ENCODE measurements at regions not wholly inside any gene's neighbourhood (a gene's known extent, or its start where the extent isn't known, plus 50 kb on each side); places are given as distances from the start of the nearest gene placed in this dataset.

GRCh38 chr16:74224828-74225612 is 71.6 kb upstream of the PSMD7 start:
- DNase-seq (ENCODE audit: low spot score) = no peak
- H2AFZ ChIP-seq = no peak overlapping the region
- H3K9me3 ChIP-seq (ENCODE audit: low read depth) = no peaks in the 10 kb centered on the region
- H4K20me1 ChIP-seq (ENCODE audit: insufficient read depth, poor library complexity, severe bottlenecking) = no peaks in the 10 kb centered on the region
- no peak overlapping the region for H3K4me3 ChIP-seq
- 55% methylated on average over 10 of the region's 10 CpGs for WGBS (ENCODE audit: low lambda C conversion rate, missing lambda C conversion rate)
- no peak overlapping the region for H3K4me2 ChIP-seq
- H3K27me3 ChIP-seq = no peaks in the 10 kb centered on the region
- H3K4me1 ChIP-seq (ENCODE audit: insufficient read depth) = no peaks in the 10 kb centered on the region
- no peaks in the 10 kb centered on the region for H3K79me2 ChIP-seq
- no peaks in the 10 kb centered on the region for H3K36me3 ChIP-seq (replicated peaks; ENCODE audit: insufficient read depth, low read depth)
- no peak overlapping the region for H3K27ac ChIP-seq
- no peaks in the 10 kb centered on the region for H3K9me2 ChIP-seq (replicated peaks; ENCODE audit: insufficient read depth)
- TF ChIP-seq EZH2 (IDR thresholded peaks at IDR 0.05; ENCODE audit: borderline replicate concordance) (no peak), EZH2phosphoT487 (IDR thresholded peaks at IDR 0.05; ENCODE audit: low read depth, severe bottlenecking, unreplicated experiment) (no peak)
- TF ChIP-seq, protein P1, sequence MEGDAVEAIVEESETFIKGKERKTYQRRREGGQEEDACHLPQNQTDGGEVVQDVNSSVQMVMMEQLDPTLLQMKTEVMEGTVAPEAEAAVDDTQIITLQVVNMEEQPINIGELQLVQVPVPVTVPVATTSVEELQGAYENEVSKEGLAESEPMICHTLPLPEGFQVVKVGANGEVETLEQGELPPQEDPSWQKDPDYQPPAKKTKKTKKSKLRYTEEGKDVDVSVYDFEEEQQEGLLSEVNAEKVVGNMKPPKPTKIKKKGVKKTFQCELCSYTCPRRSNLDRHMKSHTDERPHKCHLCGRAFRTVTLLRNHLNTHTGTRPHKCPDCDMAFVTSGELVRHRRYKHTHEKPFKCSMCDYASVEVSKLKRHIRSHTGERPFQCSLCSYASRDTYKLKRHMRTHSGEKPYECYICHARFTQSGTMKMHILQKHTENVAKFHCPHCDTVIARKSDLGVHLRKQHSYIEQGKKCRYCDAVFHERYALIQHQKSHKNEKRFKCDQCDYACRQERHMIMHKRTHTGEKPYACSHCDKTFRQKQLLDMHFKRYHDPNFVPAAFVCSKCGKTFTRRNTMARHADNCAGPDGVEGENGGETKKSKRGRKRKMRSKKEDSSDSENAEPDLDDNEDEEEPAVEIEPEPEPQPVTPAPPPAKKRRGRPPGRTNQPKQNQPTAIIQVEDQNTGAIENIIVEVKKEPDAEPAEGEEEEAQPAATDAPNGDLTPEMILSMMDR (IDR thresholded peaks at IDR 0.05; ENCODE audit: poor library complexity) = no peak

- H3K79me2 ChIP-seq = no peaks in the 10 kb centered on the region
- TF ChIP-seq, protein P1 (IDR thresholded peaks at IDR 0.05; ENCODE audit: poor library complexity) = no peak
- no peak for TF ChIP-seq EZH2 (IDR thresholded peaks at IDR 0.05; ENCODE audit: borderline replicate concordance)
- no peak for TF ChIP-seq EZH2phosphoT487 (IDR thresholded peaks at IDR 0.05; ENCODE audit: low read depth, severe bottlenecking, unreplicated experiment)
- WGBS (ENCODE audit: low lambda C conversion rate, missing lambda C conversion rate) = 90% methylated on average over 3 of the region's 3 CpGs
Observed at GRCh38 chr16:74221828-74222227, 74.8 kb upstream of the PSMD7 start.

GRCh38 chr16:74219706-74220105 is 76.9 kb upstream of the PSMD7 start:
- no peaks in the 10 kb centered on the region for H3K4me1 ChIP-seq (ENCODE audit: insufficient read depth)
- TF ChIP-seq EZH2 (IDR thresholded peaks at IDR 0.05; ENCODE audit: borderline replicate concordance) = no peak
- TF ChIP-seq, protein P1 (IDR thresholded peaks at IDR 0.05; ENCODE audit: poor library complexity) = no peak
- DNase-seq (ENCODE audit: low spot score) = no peak
- 100% methylated on average over 1 of the region's 1 CpG for WGBS (ENCODE audit: low lambda C conversion rate, missing lambda C conversion rate)
- no peaks in the 10 kb centered on the region for H4K20me1 ChIP-seq (ENCODE audit: insufficient read depth, poor library complexity, severe bottlenecking)
- H3K4me2 ChIP-seq = no peak overlapping the region
- H3K4me3 ChIP-seq = no peak overlapping the region
- H3K27me3 ChIP-seq = no peaks in the 10 kb centered on the region
- H3K27ac ChIP-seq = no peak overlapping the region
- H3K79me2 ChIP-seq = no peaks in the 10 kb centered on the region
- no peak overlapping the region for H2AFZ ChIP-seq
- no peaks in the 10 kb centered on the region for H3K36me3 ChIP-seq (replicated peaks; ENCODE audit: insufficient read depth, low read depth)
- no peaks in the 10 kb centered on the region for H3K9me3 ChIP-seq (ENCODE audit: low read depth)
- H3K9me2 ChIP-seq (replicated peaks; ENCODE audit: insufficient read depth) = no peaks in the 10 kb centered on the region

More at GRCh38 chr16:74221828-74222227, 74.8 kb upstream of the PSMD7 start:
- H3K9me3 ChIP-seq (ENCODE audit: low read depth) = no peaks in the 10 kb centered on the region
- no peak for DNase-seq (ENCODE audit: low spot score)
- no peaks in the 10 kb centered on the region for H4K20me1 ChIP-seq (ENCODE audit: insufficient read depth, poor library complexity, severe bottlenecking)
- H3K4me2 ChIP-seq = no peak overlapping the region
- no peak overlapping the region for H3K4me3 ChIP-seq
- H3K36me3 ChIP-seq (replicated peaks; ENCODE audit: insufficient read depth, low read depth) = no peaks in the 10 kb centered on the region
- H3K4me1 ChIP-seq (ENCODE audit: insufficient read depth) = no peaks in the 10 kb centered on the region
- no peaks in the 10 kb centered on the region for H3K27me3 ChIP-seq
- H2AFZ ChIP-seq = no peak overlapping the region
- H3K27ac ChIP-seq = no peak overlapping the region
- H3K9me2 ChIP-seq (replicated peaks; ENCODE audit: insufficient read depth) = no peaks in the 10 kb centered on the region
